ENCODE measurements at regions not wholly inside any gene's neighbourhood (a gene's known extent, or its start where the extent isn't known, plus 50 kb on each side); places are given as distances from the start of the nearest gene placed in this dataset.
A peak's percentile ranks its signal among the peaks of the same experiment; 100 is the strongest.

DNA sequence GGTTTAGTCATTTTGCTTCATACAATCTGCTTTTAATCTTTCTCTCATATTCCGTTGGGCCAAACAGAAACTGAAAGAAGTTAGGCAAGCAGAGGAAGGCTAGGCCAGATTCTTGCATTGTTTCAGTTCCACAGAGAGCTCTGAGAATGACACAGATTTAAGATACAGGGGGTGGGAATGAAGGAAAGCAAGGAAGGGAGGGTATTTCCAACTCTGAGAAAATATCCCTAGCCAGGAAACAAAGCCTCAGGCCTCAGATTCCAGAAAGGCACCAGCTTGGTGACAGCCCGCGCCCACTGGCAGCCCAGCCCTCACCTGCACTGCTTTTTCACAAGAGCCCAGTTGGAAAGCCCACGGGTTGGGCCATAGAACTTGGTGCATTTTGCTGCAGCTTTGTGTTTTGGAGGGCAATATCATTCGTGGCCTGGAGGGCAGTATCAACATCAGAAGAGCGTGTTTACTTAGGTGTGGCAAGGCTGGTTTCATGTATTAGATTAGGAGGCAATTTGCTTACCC is 63.5 kb downstream of the ENC1 start:
- H3K36me3 ChIP-seq (ENCODE audit: insufficient read depth, low read length) = no peaks in the 10 kb centered on the region
- H2AFZ ChIP-seq (ENCODE audit: low read depth, low read length) = no peak overlapping the region
- H4K20me1 ChIP-seq (ENCODE audit: insufficient read depth, low read length) = no peaks in the 10 kb centered on the region
- no peaks in the 10 kb centered on the region for H3K79me2 ChIP-seq (ENCODE audit: insufficient read depth, low read length)
- H3K4me1 ChIP-seq (ENCODE audit: insufficient read depth, low read length) = no peaks in the 10 kb centered on the region
- H3K27me3 ChIP-seq (ENCODE audit: insufficient read depth, low read length, poor library complexity) = no peaks in the 10 kb centered on the region
- ATAC-seq (ENCODE audit: insufficient read depth, low read depth) (peak; percentile 55; the same call in 1 of the 3 replicates), DNase-seq (no peak)
- H3K27ac ChIP-seq (ENCODE audit: low read length) = no peak overlapping the region
- H3K9me3 ChIP-seq (ENCODE audit: insufficient read depth, low read length, severe bottlenecking) = no peaks in the 10 kb centered on the region
- H3K9ac ChIP-seq (ENCODE audit: low read depth, low read length) = no peak overlapping the region
- no peak overlapping the region for H3K4me2 ChIP-seq (ENCODE audit: insufficient read depth, low read length)
- no peak overlapping the region for H3K4me3 ChIP-seq (ENCODE audit: low read depth in 1 of 2, low read length in 2 of 2)
- no peak for TF ChIP-seq CTCF (IDR thresholded peaks at IDR 0.05; ENCODE audit: borderline replicate concordance, extremely low read depth, low read length, poor library complexity, severe bottlenecking)
- no peak for TF ChIP-seq EZH2 (IDR thresholded peaks at IDR 0.05; ENCODE audit: borderline replicate concordance, low read depth, low read length, severe bottlenecking)

- H2AFZ ChIP-seq (ENCODE audit: low read depth, low read length) = no peak overlapping the region
- H3K4me2 ChIP-seq (ENCODE audit: insufficient read depth, low read length) = no peak overlapping the region
- H3K27me3 ChIP-seq (ENCODE audit: insufficient read depth, low read length, poor library complexity) = no peaks in the 10 kb centered on the region
- no peaks in the 10 kb centered on the region for H3K9me3 ChIP-seq (ENCODE audit: insufficient read depth, low read length, severe bottlenecking)
- no peaks in the 10 kb centered on the region for H3K4me1 ChIP-seq (ENCODE audit: insufficient read depth, low read length)
- H3K27ac ChIP-seq (ENCODE audit: low read length) = no peak overlapping the region
- ATAC-seq (ENCODE audit: insufficient read depth, low read depth) = no peak
- H3K9ac ChIP-seq (ENCODE audit: low read depth, low read length) = no peak overlapping the region
- H3K79me2 ChIP-seq (ENCODE audit: insufficient read depth, low read length) = no peaks in the 10 kb centered on the region
- no peaks in the 10 kb centered on the region for H4K20me1 ChIP-seq (ENCODE audit: insufficient read depth, low read length)
- H3K36me3 ChIP-seq (ENCODE audit: insufficient read depth, low read length) = no peaks in the 10 kb centered on the region
- no peak overlapping the region for H3K4me3 ChIP-seq (ENCODE audit: low read depth in 1 of 2, low read length in 2 of 2)
- no peak for TF ChIP-seq CTCF (IDR thresholded peaks at IDR 0.05; ENCODE audit: borderline replicate concordance, extremely low read depth, low read length, poor library complexity, severe bottlenecking)
- no peak for TF ChIP-seq EZH2 (IDR thresholded peaks at IDR 0.05; ENCODE audit: borderline replicate concordance, low read depth, low read length, severe bottlenecking)
- DNase-seq = no peak
These were observed 64.6 kb downstream of the ENC1 start for GRCh38 chr5:74575741-74576538.

GRCh38 chr5:74570250-74570649 is 70.3 kb downstream of the ENC1 start:
- Histone ChIP-seq H3K27me3 (ENCODE audit: insufficient read depth, low read length, poor library complexity) (no peaks in the 10 kb centered on the region), H3K79me2 (ENCODE audit: insufficient read depth, low read length) (no peaks in the 10 kb centered on the region), H3K4me2 (ENCODE audit: insufficient read depth, low read length) (no peak overlapping the region), H3K4me1 (ENCODE audit: insufficient read depth, low read length) (no peaks in the 10 kb centered on the region), H3K27ac (ENCODE audit: low read length) (no peak overlapping the region), H2AFZ (ENCODE audit: low read depth, low read length) (no peak overlapping the region), H3K9ac (ENCODE audit: low read depth, low read length) (no peak overlapping the region), H3K4me3 (ENCODE audit: low read depth in 1 of 2, low read length in 2 of 2) (no peak overlapping the region), H3K9me3 (ENCODE audit: insufficient read depth, low read length, severe bottlenecking) (no peaks in the 10 kb centered on the region), H3K36me3 (ENCODE audit: insufficient read depth, low read length) (no peaks in the 10 kb centered on the region), H4K20me1 (ENCODE audit: insufficient read depth, low read length) (no peaks in the 10 kb centered on the region)
- DNase-seq = no peak
- no peak for TF ChIP-seq CTCF (IDR thresholded peaks at IDR 0.05; ENCODE audit: borderline replicate concordance, extremely low read depth, low read length, poor library complexity, severe bottlenecking)
- no peak for TF ChIP-seq EZH2 (IDR thresholded peaks at IDR 0.05; ENCODE audit: borderline replicate concordance, low read depth, low read length, severe bottlenecking)
- ATAC-seq (ENCODE audit: insufficient read depth, low read depth) = no peak
